SU-DHL-6 (cell line): ENCODE measurements at regions not wholly inside any gene's neighbourhood (a gene's known extent, or its start where the extent isn't known, plus 50 kb on each side); places are given as distances from the start of the nearest gene placed in this dataset.

ENCODE experiments used
- CTCF ChIP-seq: fragments of 200-600 bp; sonication (generic); IDR thresholded peaks from one replicate; pipeline ENCODE4 v1.5.1; 2017; ENCODE audit warnings: antibody characterized with exemption, mild to moderate bottlenecking, low read length, moderate library complexity; ENCODE audit not compliant: insufficient read depth, poor library complexity, severe bottlenecking
- EZH2phosphoT487 ChIP-seq: fragments of 200-600 bp; sonication (generic), shearing (Covaris generic); conservative IDR thresholded peaks from 2 replicates; pipeline ENCODE4 v1.6.1; 2018; ENCODE audit warnings: mild to moderate bottlenecking, antibody characterized with exemption, low read length, moderate library complexity, mixed read lengths

- no peak for TF ChIP-seq CTCF
- no peak for TF ChIP-seq EZH2phosphoT487
Observed at GRCh38 chr2:7646661-7647060, 729.4 kb downstream of the RNF144A start.
